HG02678 (cell line): ENCODE measurements at regions not wholly inside any gene's neighbourhood (a gene's known extent, or its start where the extent isn't known, plus 50 kb on each side); places are given as distances from the start of the nearest gene placed in this dataset.
A peak's percentile ranks its signal among the peaks of the same experiment; 100 is the strongest.
"Not testable (repeated sequence)": the region's sequence is repeated elsewhere in the genome, so short reads cannot be mapped to it uniquely, and the experiment has no call there.

Experiments used
- ATAC-seq: cut with Tn5 transposase; IDR thresholded peaks from one replicate; pipeline ENCODE4 v1.9.1; 2021; ENCODE audit warnings: mild to moderate bottlenecking, moderate library complexity; ENCODE audit not compliant: unreplicated experiment

GRCh38 chr7:94104301-94104700 is 100.1 kb upstream of the BET1 start:
- ATAC-seq = no peak

- no peak for ATAC-seq
These were observed 105.4 kb upstream of the BET1 start for GRCh38 chr7:94109556-94109955.

GRCh38 chr7:94111009-94111408 is 106.9 kb upstream of the BET1 start:
- peak; percentile 61 for ATAC-seq

GRCh38 chr7:94115316-94115715 is 111.2 kb upstream of the BET1 start:
- ATAC-seq = no peak

GRCh38 chr7:94123136-94123535 is 119.0 kb upstream of the BET1 start:
- no peak for ATAC-seq

GRCh38 chr7:94127026-94127425 is 122.9 kb upstream of the BET1 start:
- ATAC-seq = no peak

- no peak for ATAC-seq
These were observed 123.9 kb upstream of the BET1 start for GRCh38 chr7:94128072-94128471.

- ATAC-seq = no peak
These were observed 125.4 kb upstream of the BET1 start for GRCh38 chr7:94129443-94130140.

GRCh38 chr7:94130716-94131115 is 126.6 kb upstream of the BET1 start:
- no peak for ATAC-seq

- no peak for ATAC-seq
These were observed 129.3 kb upstream of the BET1 start for GRCh38 chr7:94133460-94133859.

- ATAC-seq = no peak
These were observed 131.0 kb upstream of the BET1 start for GRCh38 chr7:94135180-94135579.

GRCh38 chr7:94142281-94142680 is 138.1 kb upstream of the BET1 start:
- ATAC-seq = no peak

GRCh38 chr7:94145602-94146001 is 141.4 kb upstream of the BET1 start:
- no peak for ATAC-seq

GRCh38 chr7:94146408-94146807 is 142.3 kb upstream of the BET1 start:
- no peak for ATAC-seq

- ATAC-seq = no peak
These were observed 145.8 kb upstream of the BET1 start for GRCh38 chr7:94149789-94150545.

- ATAC-seq = no peak
These were observed 150.0 kb upstream of the BET1 start for GRCh38 chr7:94154182-94154581.

- peak; percentile 77 for ATAC-seq
These were observed 150.7 kb upstream of the BET1 start for GRCh38 chr7:94154858-94155257.

GRCh38 chr7:94157659-94158306 is 153.6 kb upstream of the BET1 start:
- ATAC-seq = not testable (repeated sequence)

- ATAC-seq = peak; percentile 99
These were observed 156.7 kb upstream of the BET1 start for GRCh38 chr7:94160719-94161435.

GRCh38 chr7:94161476-94161875 is 157.3 kb upstream of the BET1 start:
- no peak for ATAC-seq

GRCh38 chr7:94169682-94170081 is 165.5 kb upstream of the BET1 start:
- ATAC-seq = no peak
